Osteoblast (primary cell): ENCODE measurements at regions not wholly inside any gene's neighbourhood (a gene's known extent, or its start where the extent isn't known, plus 50 kb on each side); places are given as distances from the start of the nearest gene placed in this dataset.

ENCODE experiments used
- DNase-seq: peaks from one replicate; pipeline ENCODE4 v3.0.0; 2011; ENCODE audit warnings: low spot score, mixed read lengths; ENCODE audit not compliant: insufficient read length; ENCODE audit errors: missing footprints
- H2AFZ ChIP-seq: 2 replicates; pipeline ENCODE4 v1.6.0; 2011; ENCODE audit warnings: mild to moderate bottlenecking, low read length
- H3K27ac ChIP-seq: 2 replicates; pipeline ENCODE4 v1.5.1; 2011; ENCODE audit warnings: mild to moderate bottlenecking, low read depth, low read length, moderate library complexity
- H3K27me3 ChIP-seq: 2 replicates; pipeline ENCODE4 v1.6.0; 2012; ENCODE audit warnings: mild to moderate bottlenecking, control low read depth, inconsistent platforms, low read length, moderate library complexity; ENCODE audit not compliant: insufficient read depth
- H3K36me3 ChIP-seq: 2 replicates; pipeline ENCODE4 v1.5.1; 2011; ENCODE audit warnings: mild to moderate bottlenecking, low read length, control low read depth, moderate library complexity; ENCODE audit not compliant: insufficient read depth
- H3K4me1 ChIP-seq: 2 replicates; pipeline ENCODE4 v1.5.1; 2011; ENCODE audit warnings: mild to moderate bottlenecking, low read length, control low read depth, moderate library complexity; ENCODE audit not compliant: insufficient read depth
- H3K4me2 ChIP-seq: 2 replicates; pipeline ENCODE4 v1.6.0; 2011; ENCODE audit warnings: mild to moderate bottlenecking, low read length; ENCODE audit not compliant: insufficient read depth
- H3K4me3 ChIP-seq: fragments of 200-600 bp; sonication (generic); 3 replicates; pipeline ENCODE4 v1.5.1; 2012; ENCODE audit warnings: mild to moderate bottlenecking, low read length, inconsistent platforms; ENCODE audit not compliant: insufficient read depth
- H3K79me2 ChIP-seq: 2 replicates; pipeline ENCODE4 v1.6.0; 2012; ENCODE audit warnings: mild to moderate bottlenecking, low read length, control low read depth, inconsistent platforms; ENCODE audit not compliant: insufficient read depth
- H3K9me3 ChIP-seq: 2 replicates; pipeline ENCODE4 v1.5.1; 2011; ENCODE audit warnings: low read depth, low read length, control low read depth
- H4K20me1 ChIP-seq: 2 replicates; pipeline ENCODE4 v1.6.0; 2012; ENCODE audit warnings: mild to moderate bottlenecking, low read length, control low read depth; ENCODE audit not compliant: insufficient read depth
- TF ChIP-seq, protein P1 (sequence below): IDR thresholded peaks from 2 replicates; pipeline ENCODE4 v1.5.1; 2011; ENCODE audit warnings: mild to moderate bottlenecking, low read depth, low read length, moderate library complexity; ENCODE audit errors: extremely low read depth

GRCh38 chr5:103369125-103370120 lies 110.9 kb downstream of the MACIR start:
- no peak for DNase-seq
- H4K20me1 ChIP-seq: no peaks in the 10 kb centered on the region
- no peaks in the 10 kb centered on the region for H3K9me3 ChIP-seq
- no peak overlapping the region for H3K4me2 ChIP-seq
- TF ChIP-seq, protein P1, sequence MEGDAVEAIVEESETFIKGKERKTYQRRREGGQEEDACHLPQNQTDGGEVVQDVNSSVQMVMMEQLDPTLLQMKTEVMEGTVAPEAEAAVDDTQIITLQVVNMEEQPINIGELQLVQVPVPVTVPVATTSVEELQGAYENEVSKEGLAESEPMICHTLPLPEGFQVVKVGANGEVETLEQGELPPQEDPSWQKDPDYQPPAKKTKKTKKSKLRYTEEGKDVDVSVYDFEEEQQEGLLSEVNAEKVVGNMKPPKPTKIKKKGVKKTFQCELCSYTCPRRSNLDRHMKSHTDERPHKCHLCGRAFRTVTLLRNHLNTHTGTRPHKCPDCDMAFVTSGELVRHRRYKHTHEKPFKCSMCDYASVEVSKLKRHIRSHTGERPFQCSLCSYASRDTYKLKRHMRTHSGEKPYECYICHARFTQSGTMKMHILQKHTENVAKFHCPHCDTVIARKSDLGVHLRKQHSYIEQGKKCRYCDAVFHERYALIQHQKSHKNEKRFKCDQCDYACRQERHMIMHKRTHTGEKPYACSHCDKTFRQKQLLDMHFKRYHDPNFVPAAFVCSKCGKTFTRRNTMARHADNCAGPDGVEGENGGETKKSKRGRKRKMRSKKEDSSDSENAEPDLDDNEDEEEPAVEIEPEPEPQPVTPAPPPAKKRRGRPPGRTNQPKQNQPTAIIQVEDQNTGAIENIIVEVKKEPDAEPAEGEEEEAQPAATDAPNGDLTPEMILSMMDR: no peak
- no peak overlapping the region for H3K27ac ChIP-seq
- H3K4me3 ChIP-seq: no peak overlapping the region
- H3K79me2 ChIP-seq: no peaks in the 10 kb centered on the region
- H3K27me3 ChIP-seq: no peaks in the 10 kb centered on the region
- H3K36me3 ChIP-seq: no peaks in the 10 kb centered on the region
- no peaks in the 10 kb centered on the region for H3K4me1 ChIP-seq
- H2AFZ ChIP-seq: no peak overlapping the region

- H3K79me2 ChIP-seq: no peaks in the 10 kb centered on the region
- DNase-seq: no peak
- no peak overlapping the region for H3K4me2 ChIP-seq
- no peaks in the 10 kb centered on the region for H4K20me1 ChIP-seq
- no peaks in the 10 kb centered on the region for H3K9me3 ChIP-seq
- H2AFZ ChIP-seq: no peak overlapping the region
- no peaks in the 10 kb centered on the region for H3K4me1 ChIP-seq
- no peak overlapping the region for H3K27ac ChIP-seq
- no peaks in the 10 kb centered on the region for H3K36me3 ChIP-seq
- no peaks in the 10 kb centered on the region for H3K27me3 ChIP-seq
- no peak overlapping the region for H3K4me3 ChIP-seq
- TF ChIP-seq, protein P1: no peak
Measured at GRCh38 chr5:103367702-103368101, 109.1 kb downstream of the MACIR start.

GRCh38 chr5:103366918-103367549 lies 108.5 kb downstream of the MACIR start:
- Histone ChIP-seq H3K4me2 (no peak overlapping the region), H3K4me3 (no peak overlapping the region), H3K36me3 (no peaks in the 10 kb centered on the region), H3K79me2 (no peaks in the 10 kb centered on the region), H3K4me1 (no peaks in the 10 kb centered on the region), H4K20me1 (no peaks in the 10 kb centered on the region), H3K9me3 (no peaks in the 10 kb centered on the region), H3K27me3 (no peaks in the 10 kb centered on the region), H2AFZ (no peak overlapping the region), H3K27ac (no peak overlapping the region)
- no peak for DNase-seq
- TF ChIP-seq, protein P1: no peak

DNA sequence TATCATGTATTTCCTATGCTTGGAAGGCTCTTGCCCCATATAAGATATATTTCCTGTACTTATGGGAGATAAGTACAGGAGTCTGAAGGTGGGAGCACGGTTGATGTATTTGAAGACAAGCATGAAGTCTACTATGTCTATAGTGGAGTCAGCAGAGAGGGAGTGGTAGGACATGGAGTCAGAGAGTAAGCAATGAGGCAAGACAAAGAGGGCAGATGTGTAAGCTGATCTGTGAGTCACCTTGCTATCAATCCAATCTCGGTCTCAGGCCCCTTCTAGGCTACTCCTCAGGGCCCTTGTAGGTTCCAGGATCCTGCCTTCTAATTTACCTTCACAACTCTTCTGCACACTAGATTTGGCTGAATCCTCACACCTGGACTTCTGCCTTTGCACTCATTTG lies 105.5 kb downstream of the MACIR start:
- Histone ChIP-seq H3K4me2 (no peak overlapping the region), H3K4me3 (no peak overlapping the region), H2AFZ (no peak overlapping the region), H4K20me1 (no peaks in the 10 kb centered on the region), H3K4me1 (no peaks in the 10 kb centered on the region), H3K79me2 (no peaks in the 10 kb centered on the region), H3K36me3 (no peaks in the 10 kb centered on the region), H3K27me3 (no peaks in the 10 kb centered on the region), H3K27ac (no peak overlapping the region), H3K9me3 (no peaks in the 10 kb centered on the region)
- TF ChIP-seq, protein P1: no peak
- DNase-seq: no peak
